Endothelial cell of umbilical vein (primary cell): ENCODE measurements at regions not wholly inside any gene's neighbourhood (a gene's known extent, or its start where the extent isn't known, plus 50 kb on each side); places are given as distances from the start of the nearest gene placed in this dataset.

Source experiments
- BruUV-seq: library from RNA; stranded (reverse); fragments of 400-500 nt; replicated peaks from 2 replicates; lab custom pipeline; 2021; lab: Mats Ljungman, UMichigan
- CTCF ChIA-PET: fragments of 300-600, 350-600 bp; sonication (Branson Sonifier 250); formaldehyde crosslinking; loops from one replicate; lab custom pipeline; 2021; ENCODE audit warnings: antibody characterized with exemption, inconsistent platforms; lab: Charles Lee
- POLR2A ChIA-PET: fragments of 300-600, 350-600 bp; sonication (Branson Sonifier 250); formaldehyde crosslinking; loops from one replicate; lab custom pipeline; 2021; ENCODE audit warnings: antibody characterized with exemption, inconsistent platforms; lab: Charles Lee
- DNase-seq: peaks from one replicate; pipeline ENCODE4 v3.0.0-alpha.2; 2011; ENCODE audit warnings: low read depth, low spot score
- FAIRE-seq: peaks from 2 replicates; lab custom pipeline; 2011; peaks lifted over from hg19 to GRCh38; lab: Jason Lieb, UNC
- H2AFZ ChIP-seq: 2 replicates; pipeline ENCODE4 v1.6.0; 2012; ENCODE audit warnings: low read depth, low read length, control low read depth, inconsistent platforms
- H3K27ac ChIP-seq: 2 replicates; pipeline ENCODE4 v1.5.1; 2011; ENCODE audit warnings: low read depth, mild to moderate bottlenecking, control low read depth, low read length, moderate library complexity; ENCODE audit not compliant: insufficient read depth
- H3K27me3 ChIP-seq, 2 experiments: 2 replicates each; pipeline versions ENCODE4 v1.6.0 to v1.6.1; 2011; ENCODE audit warnings: low read length in 2 of 2, mixed read lengths in 1 of 2; ENCODE audit not compliant: control insufficient read depth in 2 of 2, insufficient read depth in 2 of 2
- H3K36me3 ChIP-seq, 2 experiments: 2 replicates in 1 of 2; 3 replicates in 1 of 2; pipeline ENCODE4 v1.5.1; 2011; ENCODE audit warnings: low read length in 2 of 2, mild to moderate bottlenecking in 1 of 2, moderate library complexity in 1 of 2; ENCODE audit not compliant: control insufficient read depth in 2 of 2, insufficient read depth in 2 of 2; ENCODE audit errors: extremely low read depth in 1 of 2
- H3K4me1 ChIP-seq: 3 replicates; pipeline ENCODE4 v1.5.1; 2011; ENCODE audit warnings: mild to moderate bottlenecking, low read length; ENCODE audit not compliant: control insufficient read depth, insufficient read depth; ENCODE audit errors: extremely low read depth
- H3K4me2 ChIP-seq: 2 replicates; pipeline ENCODE4 v1.6.1; 2011; ENCODE audit warnings: low read length, control low read depth, mixed read lengths; ENCODE audit not compliant: insufficient read depth
- H3K4me3 ChIP-seq, 3 experiments: fragments of 200-600 bp in 1 of 3; sonication (generic), shearing (Covaris generic) in 1 of 3; replicated peaks in 1 of 3; 2 replicates each; pipeline ENCODE4 v1.5.1; 2011 to 2016; ENCODE audit warnings: control low read depth in 3 of 3, low read length in 3 of 3, mild to moderate bottlenecking in 2 of 3, inconsistent platforms in 1 of 3, low read depth in 1 of 3, moderate library complexity in 1 of 3; ENCODE audit not compliant: insufficient read depth in 1 of 3
- H3K79me2 ChIP-seq: 2 replicates; pipeline ENCODE4 v1.6.0; 2012; ENCODE audit warnings: low read length, inconsistent platforms; ENCODE audit not compliant: control insufficient read depth, insufficient read depth
- H3K9ac ChIP-seq: replicated peaks from 2 replicates; pipeline ENCODE3; 2011; ENCODE audit warnings: low read length, control low read depth; ENCODE audit not compliant: insufficient read depth; ENCODE audit errors: extremely low read depth
- H3K9me1 ChIP-seq: replicated peaks from 3 replicates; pipeline ENCODE4 v1.6.0; 2011; ENCODE audit warnings: mild to moderate bottlenecking, low read length; ENCODE audit not compliant: control insufficient read depth, insufficient read depth; ENCODE audit errors: extremely low read depth
- H3K9me3 ChIP-seq: replicated peaks from 2 replicates; pipeline ENCODE4 v1.5.1; 2012; ENCODE audit warnings: low read length, inconsistent platforms; ENCODE audit not compliant: control insufficient read depth, insufficient read depth
- H4K20me1 ChIP-seq: replicated peaks from 2 replicates; pipeline ENCODE3; 2011; ENCODE audit warnings: mild to moderate bottlenecking, low read length; ENCODE audit not compliant: control insufficient read depth, insufficient read depth; ENCODE audit errors: extremely low read depth
- EZH2 ChIP-seq: IDR thresholded peaks from 2 replicates; pipeline ENCODE4 v1.6.1; 2012; ENCODE audit warnings: borderline replicate concordance, low read depth, mild to moderate bottlenecking, moderate library complexity, low read length, inconsistent platforms; ENCODE audit not compliant: severe bottlenecking
- FOS ChIP-seq: IDR thresholded peaks from 2 replicates; pipeline ENCODE4 v1.6.1; 2011; ENCODE audit warnings: mild to moderate bottlenecking, low read length, moderate library complexity, borderline replicate concordance; ENCODE audit not compliant: insufficient read depth
- GATA2 ChIP-seq: IDR thresholded peaks from 2 replicates; pipeline ENCODE4 v1.7.0; 2011; ENCODE audit warnings: low read depth, mild to moderate bottlenecking, moderate library complexity, mixed read lengths, low read length; ENCODE audit not compliant: insufficient read length, insufficient read depth
- JUN ChIP-seq: IDR thresholded peaks from 2 replicates; pipeline ENCODE4 v1.6.1; 2011; ENCODE audit warnings: borderline replicate concordance, low read depth; ENCODE audit not compliant: insufficient read length, insufficient read depth
- MAX ChIP-seq: IDR thresholded peaks from 2 replicates; pipeline ENCODE4 v1.6.1; 2011; ENCODE audit not compliant: insufficient read depth, insufficient read length
- MYC ChIP-seq: IDR thresholded peaks from one replicate; pipeline ENCODE4 v1.6.1; 2011; ENCODE audit warnings: mild to moderate bottlenecking, low read depth, low read length
- POLR2A ChIP-seq: IDR thresholded peaks from 2 replicates; pipeline ENCODE4 v1.6.1; 2012; ENCODE audit warnings: low read depth, mild to moderate bottlenecking, control low read depth, low read length
- POLR2AphosphoS5 ChIP-seq: IDR thresholded peaks from 2 replicates; pipeline ENCODE4 v1.6.1; 2012; ENCODE audit warnings: low read depth, mild to moderate bottlenecking, control low read depth, low read length, moderate library complexity; ENCODE audit not compliant: insufficient read depth
- dilution Hi-C: fragments of 300-500 bp; cut with MboI; formaldehyde crosslinking; loops from one replicate; pipeline ENCODE4 v1.15.0; 2019; ENCODE audit warnings: low sequenced_read_pairs; ENCODE audit not compliant: extremely low pct_ligation_motif_present
- intact Hi-C: fragments of 100-400 bp; cut with micrococcal nuclease; formaldehyde crosslinking; loops from one replicate; pipeline ENCODE4 v1.10.0; 2022
- TF ChIP-seq, protein P1 (sequence below), 2 donors: IDR thresholded peaks; 1 replicate in 1 of 2; 2 replicates in 1 of 2; pipeline ENCODE4 v1.5.1; 2011; ENCODE audit warnings: low read length in 2 of 2, mild to moderate bottlenecking in 2 of 2, moderate library complexity in 2 of 2, control low read depth in 1 of 2, inconsistent platforms in 1 of 2, low read depth in 1 of 2; ENCODE audit not compliant: insufficient read depth in 1 of 2; ENCODE audit errors: extremely low read depth in 1 of 2

DNA sequence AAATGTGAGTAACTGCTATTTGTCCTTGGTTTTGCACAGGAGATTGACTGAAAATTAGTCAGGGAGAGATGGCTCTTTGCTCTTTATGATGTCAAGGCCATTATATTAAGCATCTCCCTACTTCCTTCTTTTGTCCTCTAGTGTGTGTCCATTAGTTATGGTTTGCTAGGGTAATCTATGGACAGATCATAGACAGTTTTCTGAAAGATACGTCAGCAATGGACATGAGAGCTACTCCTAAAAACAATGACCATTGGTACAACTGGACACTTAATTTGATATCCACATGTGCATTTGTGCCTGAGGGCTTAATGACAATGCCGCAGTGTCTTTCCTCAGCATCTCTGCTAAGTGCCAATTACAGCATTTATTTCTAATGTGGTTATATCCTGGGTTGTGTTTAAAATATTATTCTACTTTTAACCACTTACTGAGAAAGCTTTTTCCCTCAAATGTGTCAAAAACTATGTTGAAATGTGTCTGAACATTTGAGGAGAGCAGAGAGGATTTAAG, 218.2 kb upstream of the RFX3 start:
- no TSS peak for BruUV-seq
- ChIA-PET POLR2A (no interaction called here), CTCF (no interaction called here)
- FAIRE-seq (no peak), DNase-seq (no peak)
- no peaks in the 10 kb centered on the region for H3K9me1 ChIP-seq
- no peaks in the 10 kb centered on the region for H3K9me3 ChIP-seq
- TF ChIP-seq POLR2AphosphoS5, result no peak
- TF ChIP-seq JUN, result no peak
- TF ChIP-seq, protein P1, sequence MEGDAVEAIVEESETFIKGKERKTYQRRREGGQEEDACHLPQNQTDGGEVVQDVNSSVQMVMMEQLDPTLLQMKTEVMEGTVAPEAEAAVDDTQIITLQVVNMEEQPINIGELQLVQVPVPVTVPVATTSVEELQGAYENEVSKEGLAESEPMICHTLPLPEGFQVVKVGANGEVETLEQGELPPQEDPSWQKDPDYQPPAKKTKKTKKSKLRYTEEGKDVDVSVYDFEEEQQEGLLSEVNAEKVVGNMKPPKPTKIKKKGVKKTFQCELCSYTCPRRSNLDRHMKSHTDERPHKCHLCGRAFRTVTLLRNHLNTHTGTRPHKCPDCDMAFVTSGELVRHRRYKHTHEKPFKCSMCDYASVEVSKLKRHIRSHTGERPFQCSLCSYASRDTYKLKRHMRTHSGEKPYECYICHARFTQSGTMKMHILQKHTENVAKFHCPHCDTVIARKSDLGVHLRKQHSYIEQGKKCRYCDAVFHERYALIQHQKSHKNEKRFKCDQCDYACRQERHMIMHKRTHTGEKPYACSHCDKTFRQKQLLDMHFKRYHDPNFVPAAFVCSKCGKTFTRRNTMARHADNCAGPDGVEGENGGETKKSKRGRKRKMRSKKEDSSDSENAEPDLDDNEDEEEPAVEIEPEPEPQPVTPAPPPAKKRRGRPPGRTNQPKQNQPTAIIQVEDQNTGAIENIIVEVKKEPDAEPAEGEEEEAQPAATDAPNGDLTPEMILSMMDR (IDR thresholded peaks at IDR 0.05; ENCODE audit: extremely low read depth in 1 of 2, insufficient read depth in 1 of 2, low read depth in 1 of 2, low read length in 2 of 2), result no peak
- TF ChIP-seq POLR2A, result no peak
- TF ChIP-seq EZH2, result no peak
- TF ChIP-seq GATA2, result no peak
- no peak for TF ChIP-seq MAX
- TF ChIP-seq FOS, result no peak
- TF ChIP-seq MYC, result no peak
- intact Hi-C loops, result no loop called here
- no peaks in the 10 kb centered on the region for H3K4me1 ChIP-seq
- no peak overlapping the region for H2AFZ ChIP-seq
- H3K4me2 ChIP-seq, result no peak overlapping the region
- H3K36me3 ChIP-seq, result no peaks in the 10 kb centered on the region
- no peaks in the 10 kb centered on the region for H3K79me2 ChIP-seq
- no peak overlapping the region for H3K27ac ChIP-seq
- H3K9ac ChIP-seq, result no peak overlapping the region
- H3K4me3 ChIP-seq, result no peak overlapping the region
- dilution Hi-C loops, result no loop called here
- peaks cover 4 to 24% of the 10 kb centered on the region in 2 experiments for H3K27me3 ChIP-seq
- H4K20me1 ChIP-seq, result no peaks in the 10 kb centered on the region
